NAMALWA (cell line): ENCODE measurements at regions not wholly inside any gene's neighbourhood (a gene's known extent, or its start where the extent isn't known, plus 50 kb on each side); places are given as distances from the start of the nearest gene placed in this dataset.

Experiments used
- DNase-seq: peaks from one replicate; pipeline ENCODE4 v3.0.0-alpha.2; 2015; ENCODE audit warnings: low spot score

DNA sequence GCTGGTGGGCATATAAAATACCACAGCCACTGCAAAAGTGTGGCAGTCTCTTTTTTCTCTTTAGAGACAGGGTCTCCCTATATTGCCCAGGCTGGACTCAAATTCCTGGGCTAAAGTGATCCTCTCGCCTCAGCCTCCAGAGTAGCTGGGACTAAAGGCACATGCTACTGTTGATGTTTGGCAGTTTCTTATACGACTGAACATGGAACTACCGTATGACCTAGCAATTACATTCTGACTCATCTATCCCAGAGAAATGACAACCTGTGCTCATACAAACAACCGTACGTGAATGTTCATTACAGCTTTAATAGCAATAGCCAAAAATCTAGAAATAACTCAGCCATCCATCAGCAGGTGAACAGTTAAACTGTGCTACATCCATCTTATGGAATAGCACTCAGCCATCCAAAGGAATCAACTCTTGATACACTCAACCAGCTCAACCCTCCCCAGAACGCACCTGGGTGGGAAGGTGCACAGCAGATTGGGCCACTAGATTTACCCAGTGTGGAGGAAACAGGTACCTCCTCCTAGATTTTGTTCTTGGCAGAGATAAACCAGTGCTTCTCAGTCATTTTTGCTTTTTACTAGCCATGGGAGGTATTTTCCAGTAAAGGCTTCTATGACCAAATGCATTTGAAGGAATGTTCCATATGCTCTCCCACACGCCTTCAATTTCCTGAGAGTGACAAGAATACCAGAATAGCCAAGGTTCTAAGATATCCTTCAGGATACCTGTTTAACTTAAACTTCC lies 130.5 kb downstream of the MED15 start:
- DNase-seq = no peak

GRCh38 chr22:20638507-20638870 lies 131.1 kb downstream of the MED15 start:
- DNase-seq = no peak

GRCh38 chr22:20639343-20639742 lies 131.9 kb downstream of the MED15 start:
- no peak for DNase-seq

DNA sequence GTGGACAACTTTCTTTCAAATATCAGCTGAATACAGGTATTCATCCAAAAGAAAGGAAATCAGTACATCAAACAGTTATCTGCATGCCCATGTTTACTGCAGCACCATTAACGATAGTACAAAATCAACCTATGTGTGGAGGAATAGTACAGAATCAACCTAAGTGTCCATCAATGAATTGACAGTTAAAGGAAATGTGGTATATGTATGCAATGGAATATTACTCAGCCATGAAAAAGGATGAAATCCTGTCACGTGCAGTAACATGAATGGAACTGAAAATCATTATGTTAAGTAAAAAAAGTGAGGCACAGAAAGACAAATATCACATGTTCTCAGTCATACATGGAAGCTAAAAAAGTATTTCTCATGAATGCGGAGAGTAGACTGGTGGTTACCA lies 132.3 kb downstream of the MED15 start:
- no peak for DNase-seq

DNA sequence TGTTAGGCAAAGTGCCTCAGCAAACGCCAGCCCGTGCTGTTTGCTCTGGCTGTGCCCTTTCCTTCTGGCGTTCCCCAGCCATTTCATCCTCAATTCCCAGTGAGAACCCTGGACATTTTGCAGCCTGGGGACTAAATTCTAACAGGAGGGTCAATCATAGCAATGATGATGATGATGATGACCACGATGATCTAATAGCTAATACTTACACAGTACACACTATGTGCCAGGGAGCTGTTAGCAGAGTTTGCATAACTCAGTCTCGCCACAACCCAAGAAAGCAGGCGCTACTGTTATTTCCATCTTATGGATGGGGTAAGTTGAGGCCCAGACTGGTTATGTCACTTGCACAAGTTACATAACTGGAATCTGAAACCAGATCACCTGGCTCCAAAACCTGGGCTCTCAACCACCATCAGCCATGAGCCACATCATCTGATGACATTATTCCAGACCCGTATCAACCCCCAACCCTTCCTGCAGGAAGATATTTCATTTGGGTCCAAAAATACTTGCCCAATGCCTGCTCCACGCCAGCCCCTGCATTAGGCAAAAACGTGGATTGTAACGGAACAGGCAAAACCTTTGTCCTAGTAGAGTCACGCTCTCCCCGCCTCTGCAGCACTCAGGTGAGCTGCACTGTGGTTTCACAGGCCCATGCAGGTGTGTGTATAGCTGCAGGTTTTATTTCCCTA lies 132.6 kb upstream of the SERPIND1 start:
- no peak for DNase-seq

DNA sequence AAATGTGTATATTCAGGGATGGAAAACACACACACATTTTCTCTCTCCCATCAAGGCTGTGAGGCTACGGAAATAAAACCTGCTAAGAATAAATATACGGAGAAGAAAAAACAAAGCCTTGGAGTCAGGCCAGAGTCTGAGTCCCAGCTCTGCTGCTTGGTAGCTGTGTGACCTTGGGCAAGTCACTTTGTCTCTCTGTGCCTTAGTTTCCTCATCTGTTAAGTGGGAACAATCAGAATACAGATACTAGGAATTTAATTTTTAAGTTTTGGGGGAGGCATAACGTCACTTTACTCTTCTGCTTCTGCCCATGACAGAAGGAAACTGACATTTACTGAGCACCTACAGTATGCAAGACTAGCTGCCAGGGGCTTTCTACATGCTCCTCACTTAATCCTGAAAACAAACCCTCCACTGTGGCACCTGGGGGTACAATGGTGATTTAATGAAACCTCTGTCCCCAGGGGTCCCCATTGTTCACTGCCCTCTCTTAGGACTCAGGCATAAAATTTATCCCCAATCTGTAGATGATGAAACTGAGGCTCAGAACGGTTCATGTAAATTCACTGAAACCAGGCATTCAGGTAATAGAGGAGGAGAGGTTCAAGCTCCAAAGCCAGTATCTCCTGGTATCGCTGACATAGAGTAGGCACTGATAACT lies 131.9 kb upstream of the SERPIND1 start:
- DNase-seq = no peak

- DNase-seq = no peak
These were observed 131.2 kb upstream of the SERPIND1 start for GRCh38 chr22:20642668-20643179.

GRCh38 chr22:20644071-20644642 lies 129.8 kb upstream of the SERPIND1 start:
- no peak for DNase-seq

- DNase-seq = no peak
These were observed 128.0 kb upstream of the SERPIND1 start for GRCh38 chr22:20645954-20646353.

DNA sequence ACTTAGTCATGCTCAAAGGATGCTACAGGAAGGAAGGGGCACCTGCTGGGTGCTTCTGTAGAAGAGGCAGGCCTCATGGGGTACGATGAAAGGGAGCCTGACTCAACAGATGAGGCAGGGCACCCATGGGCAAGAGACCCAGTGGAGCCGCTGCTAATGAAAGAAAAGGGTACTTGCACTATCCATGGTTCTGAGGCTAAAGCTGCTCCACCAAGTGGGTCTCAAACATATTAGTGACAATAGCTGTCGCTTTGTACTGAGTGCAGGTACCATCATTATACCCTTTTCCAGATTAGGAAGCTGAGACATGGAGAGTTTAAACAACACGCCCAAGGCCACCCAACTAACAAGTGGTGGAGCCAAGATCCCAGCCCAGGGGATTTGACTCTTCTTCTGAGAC lies 127.5 kb upstream of the SERPIND1 start:
- DNase-seq = no peak

- DNase-seq = no peak
These were observed 127.0 kb upstream of the SERPIND1 start for GRCh38 chr22:20646906-20647305.

GRCh38 chr22:20647586-20648305 lies 126.2 kb upstream of the SERPIND1 start:
- DNase-seq = no peak

DNA sequence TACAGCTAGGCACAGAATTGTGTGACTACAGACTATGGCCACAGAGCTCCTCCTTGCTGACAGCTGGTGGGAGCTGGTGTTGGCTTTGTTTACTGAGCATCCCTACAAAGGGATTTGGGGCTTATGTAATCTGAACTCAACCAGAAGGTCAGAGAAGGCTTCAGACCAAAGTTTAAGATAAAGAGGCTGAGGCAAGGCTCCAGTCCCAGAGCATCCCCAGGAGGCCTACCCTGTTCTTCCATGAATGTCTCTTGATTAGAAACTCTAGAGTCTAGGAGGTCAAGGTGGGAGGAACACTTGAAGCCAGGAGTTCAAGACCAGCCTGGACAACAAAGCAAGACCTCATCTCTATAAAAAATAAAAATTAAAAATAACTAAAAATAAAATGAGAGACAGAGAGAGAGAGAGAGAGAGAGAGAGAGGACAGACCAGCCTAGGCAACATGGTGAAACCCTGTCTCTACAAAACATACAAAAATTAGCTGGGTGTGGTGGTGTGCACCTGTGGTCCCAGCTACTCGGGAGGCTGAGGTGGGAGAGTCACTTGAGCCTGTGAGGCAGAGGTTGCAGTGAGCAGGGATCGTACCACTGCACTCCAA lies 125.5 kb upstream of the SERPIND1 start:
- no peak for DNase-seq

GRCh38 chr22:20650294-20651207 lies 123.4 kb upstream of the SERPIND1 start:
- no peak for DNase-seq

- DNase-seq = no peak
These were observed 122.6 kb upstream of the SERPIND1 start for GRCh38 chr22:20651286-20651685.

GRCh38 chr22:20652130-20652529 lies 121.8 kb upstream of the SERPIND1 start:
- no peak for DNase-seq

- no peak for DNase-seq
These were observed 121.3 kb upstream of the SERPIND1 start for GRCh38 chr22:20652582-20652981.

- DNase-seq = no peak
These were observed 120.7 kb upstream of the SERPIND1 start for GRCh38 chr22:20653012-20653794.

DNA sequence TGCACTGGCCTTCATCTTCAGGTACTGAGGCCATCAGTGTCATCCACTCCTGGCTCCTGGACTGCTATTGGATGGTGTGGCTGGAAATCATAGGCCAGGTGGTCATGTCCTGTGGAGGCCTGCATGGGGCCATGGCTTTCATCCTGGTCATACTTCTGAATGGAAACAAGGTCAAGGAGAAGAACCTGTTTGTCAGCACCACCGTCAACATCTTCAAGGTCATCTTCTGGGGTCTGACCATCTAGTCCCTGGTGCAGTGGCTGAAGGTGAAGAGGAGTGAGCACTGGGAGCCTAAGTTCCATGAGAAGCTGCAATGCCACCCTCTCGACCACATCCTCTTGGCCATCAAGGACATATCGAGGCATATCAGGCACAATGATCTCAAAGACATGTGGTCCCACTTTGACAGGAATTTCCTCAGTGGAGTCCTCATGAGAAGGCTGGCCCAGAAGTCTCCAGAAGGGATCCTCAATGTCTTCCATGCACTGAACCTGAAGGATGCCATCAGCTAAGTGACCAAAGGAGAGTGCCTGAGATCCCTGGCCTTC lies 120.0 kb upstream of the SERPIND1 start:
- DNase-seq = no peak
